HL-60 (cell line): ENCODE measurements at regions not wholly inside any gene's neighbourhood (a gene's known extent, or its start where the extent isn't known, plus 50 kb on each side); places are given as distances from the start of the nearest gene placed in this dataset.

Experiments
- DNase-seq, 2 experiments: peaks; one replicate each; pipeline ENCODE4 v3.0.0-alpha.2; 2010 to 2020; ENCODE audit warnings: low read depth in 1 of 2, low spot score in 1 of 2
- H3K27ac ChIP-seq: fragments of 250-450 bp; sonication (Bioruptor Pico); replicated peaks from 2 replicates; pipeline ENCODE4 v1.5.1; 2020; ENCODE audit warnings: mild to moderate bottlenecking, moderate library complexity
- H3K27me3 ChIP-seq: fragments of 250-450 bp; sonication (Bioruptor Pico); 2 replicates; pipeline ENCODE4 v1.5.1; 2021; ENCODE audit warnings: mild to moderate bottlenecking, moderate library complexity; ENCODE audit not compliant: insufficient read depth, poor library complexity, severe bottlenecking
- H3K4me3 ChIP-seq: replicated peaks from 2 replicates; pipeline ENCODE4 v1.5.1; 2011; ENCODE audit warnings: mild to moderate bottlenecking, control low read depth, low read length; ENCODE audit not compliant: insufficient read depth
- CTCF ChIP-seq: IDR thresholded peaks from one replicate; pipeline ENCODE4 v1.5.1; 2011; ENCODE audit warnings: low read length, control low read depth, inconsistent platforms; ENCODE audit not compliant: insufficient read depth
- GABPA ChIP-seq: IDR thresholded peaks from 2 replicates; pipeline ENCODE4 v1.6.1; 2012; ENCODE audit warnings: low read depth
- POLR2AphosphoS5 ChIP-seq: IDR thresholded peaks from 2 replicates; pipeline ENCODE4 v1.6.1; 2012; ENCODE audit warnings: low read depth
- REST ChIP-seq: IDR thresholded peaks from 2 replicates; pipeline ENCODE4 v1.6.1; 2012; ENCODE audit warnings: low read depth; ENCODE audit not compliant: insufficient replicate concordance
- SPI1 ChIP-seq: IDR thresholded peaks from 2 replicates; pipeline ENCODE4 v1.6.1; 2012; ENCODE audit warnings: low read depth, mild to moderate bottlenecking, borderline replicate concordance

GRCh38 chr2:67498931-67499330 is 101.8 kb downstream of the ETAA1 start:
- no peaks in the 10 kb centered on the region for H3K27me3 ChIP-seq
- TF ChIP-seq GABPA, result no peak
- no peak for TF ChIP-seq SPI1
- no peak for TF ChIP-seq CTCF
- no peak for TF ChIP-seq REST
- no peak for TF ChIP-seq POLR2AphosphoS5
- DNase-seq, result no peak
- no peak overlapping the region for H3K4me3 ChIP-seq
- no peak overlapping the region for H3K27ac ChIP-seq

DNA sequence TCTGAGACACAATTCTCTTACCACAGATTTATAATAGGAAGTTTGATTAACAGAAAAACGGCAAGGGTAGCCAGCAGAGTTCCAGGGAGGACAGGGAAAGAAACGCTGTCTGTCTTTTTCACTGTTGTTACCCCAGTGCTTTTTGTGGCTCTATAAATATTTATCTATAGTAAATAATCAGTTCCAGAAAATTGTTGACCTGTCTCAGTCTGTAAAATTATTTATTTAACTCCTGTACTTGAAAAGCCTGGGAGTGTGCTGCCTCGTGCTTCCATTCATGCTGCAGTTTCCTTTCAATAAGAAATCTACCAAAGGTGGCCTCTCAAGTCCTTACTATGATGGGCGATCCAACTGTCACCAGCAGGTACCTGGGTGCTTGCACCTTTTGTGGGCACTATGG is 102.9 kb downstream of the ETAA1 start:
- TF ChIP-seq GABPA (no peak), REST (no peak), SPI1 (no peak), CTCF (no peak), POLR2AphosphoS5 (no peak)
- DNase-seq, result no peak
- Histone ChIP-seq H3K27me3 (no peaks in the 10 kb centered on the region), H3K27ac (no peak overlapping the region), H3K4me3 (no peak overlapping the region)

- TF ChIP-seq POLR2AphosphoS5, result no peak
- TF ChIP-seq GABPA, result no peak
- TF ChIP-seq CTCF, result no peak
- no peak for TF ChIP-seq REST
- TF ChIP-seq SPI1, result no peak
- no peak for DNase-seq
- no peaks in the 10 kb centered on the region for H3K27me3 ChIP-seq
- no peak overlapping the region for H3K4me3 ChIP-seq
- no peak overlapping the region for H3K27ac ChIP-seq
Measured at GRCh38 chr2:67500541-67500940, 103.4 kb downstream of the ETAA1 start.
